ENCODE measurements at regions not wholly inside any gene's neighbourhood (a gene's known extent, or its start where the extent isn't known, plus 50 kb on each side); places are given as distances from the start of the nearest gene placed in this dataset.

GRCh38 chr19:29404951-29405727 is 120.7 kb upstream of the VSTM2B start:
- TF ChIP-seq, protein P1, sequence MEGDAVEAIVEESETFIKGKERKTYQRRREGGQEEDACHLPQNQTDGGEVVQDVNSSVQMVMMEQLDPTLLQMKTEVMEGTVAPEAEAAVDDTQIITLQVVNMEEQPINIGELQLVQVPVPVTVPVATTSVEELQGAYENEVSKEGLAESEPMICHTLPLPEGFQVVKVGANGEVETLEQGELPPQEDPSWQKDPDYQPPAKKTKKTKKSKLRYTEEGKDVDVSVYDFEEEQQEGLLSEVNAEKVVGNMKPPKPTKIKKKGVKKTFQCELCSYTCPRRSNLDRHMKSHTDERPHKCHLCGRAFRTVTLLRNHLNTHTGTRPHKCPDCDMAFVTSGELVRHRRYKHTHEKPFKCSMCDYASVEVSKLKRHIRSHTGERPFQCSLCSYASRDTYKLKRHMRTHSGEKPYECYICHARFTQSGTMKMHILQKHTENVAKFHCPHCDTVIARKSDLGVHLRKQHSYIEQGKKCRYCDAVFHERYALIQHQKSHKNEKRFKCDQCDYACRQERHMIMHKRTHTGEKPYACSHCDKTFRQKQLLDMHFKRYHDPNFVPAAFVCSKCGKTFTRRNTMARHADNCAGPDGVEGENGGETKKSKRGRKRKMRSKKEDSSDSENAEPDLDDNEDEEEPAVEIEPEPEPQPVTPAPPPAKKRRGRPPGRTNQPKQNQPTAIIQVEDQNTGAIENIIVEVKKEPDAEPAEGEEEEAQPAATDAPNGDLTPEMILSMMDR (IDR thresholded peaks at IDR 0.05; ENCODE audit: insufficient read depth, low read depth, low read length, missing control alignments) = no peak
- H3K4me3 ChIP-seq (ENCODE audit: low read length) = no peak overlapping the region
- DNase-seq (ENCODE audit: low read depth) = peak; percentile 13

DNA sequence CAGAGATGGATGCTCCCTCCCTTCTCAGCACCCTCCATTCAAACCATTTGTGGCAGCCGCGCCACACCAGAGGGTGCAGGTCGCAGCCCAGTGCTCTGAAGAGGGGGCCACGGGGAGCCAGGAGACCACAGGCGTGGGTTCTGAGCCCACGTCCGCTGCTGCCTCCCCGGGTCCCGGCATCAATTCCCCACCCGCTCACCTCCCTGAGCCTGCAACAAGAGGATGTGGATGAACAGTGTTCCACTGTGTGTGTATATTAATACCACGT is 120.1 kb upstream of the VSTM2B start:
- H3K4me3 ChIP-seq (ENCODE audit: low read length) = no peak overlapping the region
- TF ChIP-seq, protein P1 (IDR thresholded peaks at IDR 0.05; ENCODE audit: insufficient read depth, low read depth, low read length, missing control alignments) = no peak
- no peak for DNase-seq (ENCODE audit: low read depth)

DNA sequence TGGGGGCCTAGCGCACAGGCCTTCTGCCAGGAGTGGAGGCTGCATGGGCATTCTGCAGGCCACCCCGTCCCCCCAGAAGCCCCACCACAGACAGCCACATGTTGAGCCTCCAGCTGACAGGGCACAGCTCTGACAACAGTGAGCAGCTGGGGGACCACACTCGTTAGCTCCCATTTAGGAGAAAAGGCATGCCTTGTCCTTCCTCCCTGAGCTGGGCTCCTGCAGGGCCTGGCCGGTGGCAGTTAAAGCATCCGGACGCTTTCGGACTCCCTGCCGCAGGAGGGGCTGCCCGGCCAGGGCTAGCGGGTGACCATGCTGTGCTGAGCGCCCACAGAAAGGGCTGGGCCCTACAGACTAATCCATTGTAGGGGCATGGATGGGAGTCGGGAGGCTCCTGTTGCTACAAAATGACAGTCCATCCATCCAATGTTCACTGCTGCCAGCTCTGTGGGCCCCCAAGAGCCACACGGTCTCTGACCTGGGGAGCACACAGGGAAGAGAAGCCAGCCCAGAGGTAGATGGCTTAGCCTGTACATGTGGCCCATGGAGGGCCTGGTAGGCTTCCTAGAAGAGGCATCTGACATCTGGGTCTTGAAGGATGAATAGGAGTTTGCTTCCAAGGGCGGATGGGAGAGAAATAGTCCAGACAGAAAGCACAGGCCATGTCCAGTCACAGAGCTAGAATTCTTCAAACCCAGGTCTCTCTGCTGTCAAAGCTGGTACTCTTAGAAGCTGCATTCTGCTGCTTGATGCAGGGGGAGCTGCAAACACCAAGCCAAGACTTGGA is 116.5 kb upstream of the VSTM2B start:
- TF ChIP-seq, protein P1 (IDR thresholded peaks at IDR 0.05; ENCODE audit: insufficient read depth, low read depth, low read length, missing control alignments) = no peak

DNA sequence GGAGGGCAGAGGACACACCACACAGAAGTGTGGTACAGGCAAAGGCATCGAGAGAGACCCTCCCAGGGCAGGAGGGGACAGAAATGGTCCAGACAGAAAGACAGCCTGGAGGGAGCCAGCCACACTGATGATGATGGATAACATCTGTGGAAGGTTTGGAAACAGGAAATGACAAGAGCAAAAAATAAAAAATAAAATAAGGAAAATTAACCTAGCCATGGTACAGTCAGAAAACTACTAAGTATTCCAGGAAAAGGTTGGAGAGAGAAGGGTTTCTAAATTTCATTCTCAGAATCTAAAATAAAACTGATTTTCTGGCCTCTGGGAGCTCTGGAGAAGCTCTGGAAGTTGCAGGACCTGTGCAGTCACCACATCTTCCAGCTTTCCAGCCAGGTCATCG is 115.2 kb upstream of the VSTM2B start:
- no peak overlapping the region for H3K4me3 ChIP-seq (ENCODE audit: low read length)
- no peak for DNase-seq (ENCODE audit: low read depth)
- TF ChIP-seq, protein P1 (IDR thresholded peaks at IDR 0.05; ENCODE audit: insufficient read depth, low read depth, low read length, missing control alignments) = no peak

More for the DNA sequence above, 116.5 kb upstream of the VSTM2B start:
- no peak for DNase-seq (ENCODE audit: low read depth)
- no peak overlapping the region for H3K4me3 ChIP-seq (ENCODE audit: low read length)

GRCh38 chr19:29411113-29411581 is 114.6 kb upstream of the VSTM2B start:
- DNase-seq (ENCODE audit: low read depth) = no peak
- TF ChIP-seq, protein P1 (IDR thresholded peaks at IDR 0.05; ENCODE audit: insufficient read depth, low read depth, low read length, missing control alignments) = no peak
- H3K4me3 ChIP-seq (ENCODE audit: low read length) = no peak overlapping the region

DNA sequence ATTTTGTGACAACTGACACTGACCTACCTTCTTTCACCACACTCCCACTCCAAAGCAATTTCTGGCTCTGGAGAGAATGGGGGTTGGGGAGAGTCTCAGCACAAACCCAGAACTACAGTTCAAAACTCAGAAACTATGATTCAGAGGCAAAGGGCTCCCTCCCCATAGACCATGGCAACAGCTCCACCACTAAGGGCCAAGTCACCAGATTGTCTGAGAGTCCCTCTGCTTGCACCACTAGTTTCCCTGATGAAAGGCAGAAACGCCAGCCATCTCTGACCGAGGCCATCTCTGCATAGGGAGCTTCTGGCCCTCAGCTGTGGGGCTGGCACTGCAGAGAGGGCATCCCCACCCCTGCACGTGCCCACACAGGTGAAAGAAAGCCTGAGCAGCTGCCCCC is 112.4 kb upstream of the VSTM2B start:
- TF ChIP-seq, protein P1 (IDR thresholded peaks at IDR 0.05; ENCODE audit: insufficient read depth, low read depth, low read length, missing control alignments) = no peak
- DNase-seq (ENCODE audit: low read depth) = no peak
- H3K4me3 ChIP-seq (ENCODE audit: low read length) = no peak overlapping the region

Data from epithelial cell of esophagus (primary cell).